H1 (cell line): ENCODE measurements at regions not wholly inside any gene's neighbourhood (a gene's known extent, or its start where the extent isn't known, plus 50 kb on each side); places are given as distances from the start of the nearest gene placed in this dataset.

Experiments
- CTCF ChIA-PET: fragments of 300-600 bp; sonication (Branson Sonifier 250); formaldehyde crosslinking; loops from one replicate; lab custom pipeline; 2021; ENCODE audit not compliant: partially characterized antibody; lab: Charles Lee
- POLR2A ChIA-PET: fragments of 300-600 bp; sonication (Branson Sonifier 250); formaldehyde crosslinking; loops from one replicate; lab custom pipeline; 2021; ENCODE audit warnings: inconsistent platforms; ENCODE audit not compliant: partially characterized antibody; lab: Charles Lee
- DNase-seq, 2 experiments: peaks; one replicate each; pipeline versions ENCODE4 v3.0.0 to v3.0.0-alpha.2; 2010 to 2022; ENCODE audit warnings: low spot score in 2 of 2, low read depth in 1 of 2, mixed read lengths in 1 of 2
- FAIRE-seq: peaks from 2 replicates; lab custom pipeline; 2011; peaks lifted over from hg19 to GRCh38; lab: Jason Lieb, UNC
- H2AFZ ChIP-seq: 2 replicates; pipeline ENCODE4 v1.8.1; 2012; ENCODE audit warnings: low read length, inconsistent platforms
- H2AK5ac ChIP-seq: 2 replicates; pipeline ENCODE4 v1.6.1; 2013; ENCODE audit warnings: low read depth, low read length
- H2BK120ac ChIP-seq: replicated peaks from 2 replicates; pipeline ENCODE3; 2013; ENCODE audit warnings: low read depth, low read length, inconsistent platforms
- H2BK12ac ChIP-seq: 2 replicates; pipeline ENCODE4 v1.6.1; 2013; ENCODE audit warnings: low read depth, low read length
- H2BK15ac ChIP-seq: 2 replicates; pipeline ENCODE4 v1.6.1; 2013; ENCODE audit warnings: low read length
- H2BK20ac ChIP-seq: 2 replicates; pipeline ENCODE4 v1.6.1; 2013; ENCODE audit warnings: low read length
- H2BK5ac ChIP-seq: 2 replicates; pipeline ENCODE4 v1.6.1; 2013; ENCODE audit warnings: low read depth, low read length
- H3K14ac ChIP-seq: 2 replicates; pipeline ENCODE4 v1.6.1; 2013; ENCODE audit warnings: inconsistent platforms; ENCODE audit not compliant: insufficient read length
- H3K18ac ChIP-seq: 2 replicates; pipeline ENCODE4 v1.6.1; 2013; ENCODE audit warnings: low read length; ENCODE audit errors: extremely low read depth
- H3K23ac ChIP-seq: 2 replicates; pipeline ENCODE4 v1.6.1; 2013; ENCODE audit warnings: inconsistent platforms; ENCODE audit not compliant: insufficient read length
- H3K23me2 ChIP-seq: 2 replicates; pipeline ENCODE4 v1.6.1; 2013; ENCODE audit warnings: low read depth, low read length
- H3K27ac ChIP-seq: 2 replicates; pipeline ENCODE4 v1.6.1; 2011; ENCODE audit warnings: low read depth, low read length, inconsistent platforms
- H3K27me3 ChIP-seq, 4 experiments: replicated peaks in 1 of 4; 1 replicate in 1 of 4; 2 replicates in 3 of 4; pipeline versions ENCODE4 v1.6.1 to v1.8.1; 2011 to 2013; ENCODE audit warnings: low read length in 3 of 4, mild to moderate bottlenecking in 3 of 4, inconsistent platforms in 2 of 4, mixed read lengths in 2 of 4, moderate library complexity in 1 of 4; ENCODE audit not compliant: control insufficient read depth in 3 of 4, insufficient read depth in 3 of 4; ENCODE audit errors: extremely low read depth in 1 of 4
- H3K36me3 ChIP-seq, 4 experiments: 2 replicates each; pipeline versions ENCODE4 v1.6.1 to v1.8.1; 2011 to 2013; ENCODE audit warnings: mild to moderate bottlenecking in 4 of 4, low read length in 3 of 4, moderate library complexity in 2 of 4, control low read depth in 1 of 4, inconsistent platforms in 1 of 4; ENCODE audit not compliant: insufficient read depth in 4 of 4, control insufficient read depth in 2 of 4
- H3K4ac ChIP-seq: replicated peaks from 2 replicates; pipeline ENCODE3; 2013; ENCODE audit warnings: low read length, low read depth, mixed read lengths, inconsistent platforms; ENCODE audit not compliant: insufficient read length
- H3K4me1 ChIP-seq, 4 experiments: replicated peaks in 1 of 4; 1 replicate in 1 of 4; 2 replicates in 3 of 4; pipeline versions ENCODE4 v1.6.1 to v1.8.1; 2011 to 2013; ENCODE audit warnings: low read length in 3 of 4, inconsistent platforms in 2 of 4, mixed read lengths in 1 of 4; ENCODE audit not compliant: insufficient read depth in 4 of 4, control insufficient read depth in 3 of 4
- H3K4me2 ChIP-seq, 2 experiments: 2 replicates each; pipeline versions ENCODE4 v1.6.1 to v1.8.1; 2011 to 2013; ENCODE audit warnings: low read depth in 2 of 2, low read length in 2 of 2, control low read depth in 1 of 2, inconsistent platforms in 1 of 2, mild to moderate bottlenecking in 1 of 2; ENCODE audit not compliant: insufficient read depth in 1 of 2
- H3K4me3 ChIP-seq, 4 experiments: fragments of 200-600, 300-600 bp in 1 of 4; sonication (generic), shearing (Covaris generic), sonication (Bioruptor Twin) in 1 of 4; 2 replicates each; pipeline versions ENCODE4 v1.5.1 to v1.8.1; 2011 to 2016; ENCODE audit warnings: low read length in 4 of 4, low read depth in 3 of 4, control low read depth in 2 of 4, inconsistent platforms in 2 of 4, mild to moderate bottlenecking in 2 of 4, mixed read lengths in 1 of 4, moderate library complexity in 1 of 4; ENCODE audit not compliant: insufficient read depth in 2 of 4; ENCODE audit errors: extremely low read depth in 1 of 4
- H3K56ac ChIP-seq: replicated peaks from 2 replicates; pipeline ENCODE3; 2013; ENCODE audit warnings: low read depth, mild to moderate bottlenecking, mixed read lengths, low read length, inconsistent platforms; ENCODE audit not compliant: insufficient read length
- H3K79me1 ChIP-seq: 2 replicates; pipeline ENCODE4 v1.6.1; 2013; ENCODE audit warnings: low read depth, low read length, control low read depth
- H3K79me2 ChIP-seq, 2 experiments: 2 replicates each; pipeline versions ENCODE4 v1.6.1 to v1.8.1; 2012 to 2013; ENCODE audit warnings: low read length in 2 of 2, mild to moderate bottlenecking in 2 of 2, inconsistent platforms in 1 of 2; ENCODE audit not compliant: insufficient read depth in 2 of 2, control insufficient read depth in 1 of 2
- H3K9ac ChIP-seq, 4 experiments: replicated peaks in 1 of 4; 1 replicate in 1 of 4; 2 replicates in 3 of 4; pipeline versions ENCODE4 v1.6.1 to v1.8.1; 2011 to 2013; ENCODE audit warnings: low read depth in 3 of 4, low read length in 3 of 4, control low read depth in 2 of 4, mild to moderate bottlenecking in 2 of 4, moderate library complexity in 2 of 4, inconsistent platforms in 1 of 4; ENCODE audit errors: extremely low read depth in 1 of 4
- H3K9me3 ChIP-seq, 2 experiments: 2 replicates each; pipeline versions ENCODE4 v1.6.1 to v1.8.1; 2012 to 2013; ENCODE audit warnings: mild to moderate bottlenecking in 2 of 2, moderate library complexity in 2 of 2, control low read depth in 1 of 2, inconsistent platforms in 1 of 2, low read depth in 1 of 2, low read length in 1 of 2, mixed read lengths in 1 of 2; ENCODE audit not compliant: insufficient read depth in 2 of 2
- H4K20me1 ChIP-seq, 2 experiments: replicated peaks in 1 of 2; 2 replicates each; pipeline versions ENCODE3 to v1.8.1; 2011 to 2013; ENCODE audit warnings: inconsistent platforms in 2 of 2, low read length in 2 of 2, mild to moderate bottlenecking in 1 of 2; ENCODE audit not compliant: insufficient read depth in 2 of 2, control insufficient read depth in 1 of 2
- H4K5ac ChIP-seq: 2 replicates; pipeline ENCODE4 v1.6.1; 2013; ENCODE audit warnings: low read length, low read depth, mixed read lengths, inconsistent platforms; ENCODE audit not compliant: insufficient read length
- H4K8ac ChIP-seq: 2 replicates; pipeline ENCODE4 v1.8.0; 2013; ENCODE audit warnings: mild to moderate bottlenecking, moderate library complexity, low read length, inconsistent platforms; ENCODE audit not compliant: insufficient read depth; ENCODE audit errors: extremely low read depth
- H4K91ac ChIP-seq: replicated peaks from 2 replicates; pipeline ENCODE3; 2013; ENCODE audit warnings: low read length, mixed read lengths, inconsistent platforms; ENCODE audit not compliant: insufficient read length
- CEBPB ChIP-seq: IDR thresholded peaks from 2 replicates; pipeline ENCODE4 v1.6.1; 2012; ENCODE audit warnings: low read depth, low read length
- SUZ12 ChIP-seq: fragments of 200-600 bp; sonication (generic); IDR thresholded peaks from 2 replicates; pipeline ENCODE4 v1.6.1; 2012; ENCODE audit warnings: mild to moderate bottlenecking, inconsistent platforms, low read length, moderate library complexity, mixed read lengths
- WGBS, 2 experiments: shearing (Covaris generic) in 1 of 2; methylation state at CpG; one replicate each; pipeline versions ENCODE4 v1.1.6 to v1.1.7; 2013 to 2015; ENCODE audit warnings: low lambda C conversion rate in 2 of 2, mixed read lengths in 2 of 2, inconsistent platforms in 1 of 2, low coverage in 1 of 2, missing lambda C conversion rate in 1 of 2; ENCODE audit not compliant: insufficient replicate concordance in 2 of 2, insufficient coverage in 1 of 2, insufficient read length in 1 of 2; ENCODE audit errors: extremely low coverage in 1 of 2, missing lambda C conversion rate in 1 of 2; 5-methylcytosine and 5-hydroxymethylcytosine counted together

GRCh38 chr16:64870859-64871258 lies 251.0 kb downstream of the CDH11 start:
- POLR2A ChIA-PET = no interaction called here
- no peak overlapping the region for H2BK20ac ChIP-seq
- no peak overlapping the region for H3K4me3 ChIP-seq
- no peak overlapping the region for H2AK5ac ChIP-seq
- DNase-seq (no peak), FAIRE-seq (no peak)
- no peak overlapping the region for H3K23ac ChIP-seq
- no peak overlapping the region for H2BK120ac ChIP-seq
- H3K79me2 ChIP-seq = no peaks in the 10 kb centered on the region
- H3K18ac ChIP-seq = no peak overlapping the region
- no peak overlapping the region for H3K56ac ChIP-seq
- no peaks in the 10 kb centered on the region for H3K79me1 ChIP-seq
- H3K36me3 ChIP-seq = no peaks in the 10 kb centered on the region
- H2BK5ac ChIP-seq = no peak overlapping the region
- no peak overlapping the region for H2BK12ac ChIP-seq
- H4K20me1 ChIP-seq = no peaks in the 10 kb centered on the region
- H3K27ac ChIP-seq = no peak overlapping the region
- no peaks in the 10 kb centered on the region; the same call in 1 of the 2 replicates for H3K23me2 ChIP-seq
- no peak overlapping the region for H2BK15ac ChIP-seq
- H3K9me3 ChIP-seq = no peaks in the 10 kb centered on the region
- WGBS, 2 experiments = 75% methylated on average over 3 of the region's 3 CpGs; no CpG with 5 or more reads in 1 of the 2 experiments
- no peak overlapping the region for H3K14ac ChIP-seq
- TF ChIP-seq CEBPB (no peak), SUZ12 (no peak)
- no peak overlapping the region for H4K91ac ChIP-seq
- no peaks in the 10 kb centered on the region for H3K4me1 ChIP-seq
- no peak overlapping the region for H4K8ac ChIP-seq
- H3K4ac ChIP-seq = no peak overlapping the region
- no peak overlapping the region for H3K9ac ChIP-seq
- H2AFZ ChIP-seq = no peak overlapping the region
- H4K5ac ChIP-seq = no peak overlapping the region
- no peak overlapping the region for H3K4me2 ChIP-seq
- H3K27me3 ChIP-seq = no peaks in the 10 kb centered on the region
- CTCF ChIA-PET = interaction anchor here (0.6 kb wide), 1 partner anchor 30 kb away, joined by 3 read pairs; no protein-coding TSS in a partner anchor
